IMR-90 (cell line): ENCODE measurements at regions not wholly inside any gene's neighbourhood (a gene's known extent, or its start where the extent isn't known, plus 50 kb on each side); places are given as distances from the start of the nearest gene placed in this dataset.

Source experiments
- ATAC-seq: fragments of 200-7000 bp; cut with Tn5 transposase; 2 replicates; pipeline ENCODE4 v1.9.1; 2020; ENCODE audit warnings: low read depth, mild to moderate bottlenecking, moderate library complexity
- BruUV-seq: library from RNA; stranded (reverse); fragments of 400-500 nt; replicated peaks from 2 replicates; lab custom pipeline; 2021; lab: Mats Ljungman, UMichigan
- CTCF ChIA-PET: fragments of 300-600 bp; formaldehyde crosslinking; extraction: SDS; loops from one replicate; lab custom pipeline; 2021; ENCODE audit warnings: antibody characterized with exemption; lab: Yijun Ruan, JAX
- POLR2A ChIA-PET: fragments of 300-600 bp; sonication (Branson Sonifier 250); formaldehyde crosslinking; loops from one replicate; lab custom pipeline; 2022; ENCODE audit warnings: antibody characterized with exemption; ENCODE audit not compliant: unreplicated experiment; lab: Charles Lee
- DNase-seq: peaks from one replicate; pipeline ENCODE4 v3.0.0; 2013
- H2AFZ ChIP-seq: replicated peaks from 2 replicates; pipeline ENCODE3; 2013; ENCODE audit warnings: low read length, mild to moderate bottlenecking; ENCODE audit not compliant: poor library complexity
- H2AK5ac ChIP-seq: 2 replicates; pipeline ENCODE4 v1.6.1; 2013; ENCODE audit warnings: low read depth, low read length, inconsistent platforms
- H2AK9ac ChIP-seq: replicated peaks from 2 replicates; pipeline ENCODE3; 2013; ENCODE audit warnings: mild to moderate bottlenecking, low read depth, low read length, moderate library complexity; ENCODE audit not compliant: poor library complexity
- H2BK120ac ChIP-seq: 2 replicates; pipeline ENCODE4 v1.6.1; 2013; ENCODE audit warnings: low read depth, low read length, inconsistent platforms
- H2BK15ac ChIP-seq: 3 replicates; pipeline ENCODE4 v1.6.1; 2013; ENCODE audit warnings: low read depth, low read length, inconsistent platforms
- H2BK20ac ChIP-seq: 2 replicates; pipeline ENCODE4 v1.6.1; 2013; ENCODE audit warnings: low read depth, mild to moderate bottlenecking, inconsistent platforms, low read length, moderate library complexity
- H2BK5ac ChIP-seq: 2 replicates; pipeline ENCODE4 v1.6.1; 2013; ENCODE audit warnings: mild to moderate bottlenecking, low read depth, low read length, inconsistent platforms; ENCODE audit not compliant: poor library complexity, severe bottlenecking
- H3K14ac ChIP-seq: replicated peaks from 2 replicates; pipeline ENCODE4 v1.6.1; 2013; ENCODE audit warnings: low read depth, low read length, inconsistent platforms
- H3K18ac ChIP-seq: 2 replicates; pipeline ENCODE4 v1.6.1; 2013; ENCODE audit warnings: low read depth, low read length, control low read depth
- H3K23ac ChIP-seq: 2 replicates; pipeline ENCODE4 v1.6.1; 2013; ENCODE audit warnings: low read depth, low read length, inconsistent platforms
- H3K27ac ChIP-seq: 2 replicates; pipeline ENCODE4 v1.5.1; 2013; ENCODE audit warnings: mild to moderate bottlenecking, control low read depth, low read length; ENCODE audit not compliant: insufficient read depth
- H3K27me3 ChIP-seq: 2 replicates; pipeline ENCODE4 v1.6.1; 2013; ENCODE audit warnings: low read length; ENCODE audit not compliant: control insufficient read depth, insufficient read depth
- H3K36me3 ChIP-seq: 2 replicates; pipeline ENCODE4 v1.6.1; 2013; ENCODE audit warnings: low read length, mixed read lengths; ENCODE audit not compliant: control insufficient read depth, insufficient read depth
- H3K4ac ChIP-seq: 2 replicates; pipeline ENCODE4 v1.6.1; 2013; ENCODE audit warnings: low read depth, low read length, inconsistent platforms
- H3K4me1 ChIP-seq: 2 replicates; pipeline ENCODE4 v1.6.1; 2013; ENCODE audit warnings: low read length, mixed read lengths; ENCODE audit not compliant: control insufficient read depth, insufficient read depth
- H3K4me2 ChIP-seq: 2 replicates; pipeline ENCODE4 v1.6.1; 2013; ENCODE audit warnings: low read depth, mild to moderate bottlenecking, control low read depth, low read length, moderate library complexity
- H3K4me3 ChIP-seq: 2 replicates; pipeline ENCODE4 v1.5.1; 2013; ENCODE audit warnings: low read depth, mild to moderate bottlenecking, control low read depth, low read length, moderate library complexity; ENCODE audit not compliant: insufficient read depth
- H3K56ac ChIP-seq: 2 replicates; pipeline ENCODE4 v1.6.1; 2013; ENCODE audit warnings: low read length, inconsistent platforms; ENCODE audit not compliant: insufficient read depth; ENCODE audit errors: extremely low read depth
- H3K79me1 ChIP-seq, 2 experiments: 2 replicates each; pipeline ENCODE4 v1.6.1; 2013; ENCODE audit warnings: low read length in 2 of 2, inconsistent platforms in 1 of 2, low read depth in 1 of 2
- H3K9ac ChIP-seq: 2 replicates; pipeline ENCODE4 v1.6.1; 2013; ENCODE audit warnings: low read depth, low read length, control low read depth
- H3K9me1 ChIP-seq: 2 replicates; pipeline ENCODE4 v1.6.1; 2013; ENCODE audit warnings: low read length, inconsistent platforms; ENCODE audit not compliant: insufficient read depth
- H3K9me3 ChIP-seq: 2 replicates; pipeline ENCODE4 v1.6.1; 2013; ENCODE audit warnings: low read length; ENCODE audit not compliant: control insufficient read depth, insufficient read depth
- H4K20me1 ChIP-seq: 2 replicates; pipeline ENCODE4 v1.6.1; 2013; ENCODE audit warnings: low read length, inconsistent platforms; ENCODE audit not compliant: insufficient read depth
- H4K5ac ChIP-seq: 2 replicates; pipeline ENCODE4 v1.6.1; 2013; ENCODE audit warnings: mild to moderate bottlenecking, low read depth, low read length, control low read depth
- H4K8ac ChIP-seq, 2 experiments: 2 replicates each; pipeline ENCODE4 v1.6.1; 2013; ENCODE audit warnings: low read depth in 2 of 2, low read length in 2 of 2, control low read depth in 1 of 2, inconsistent platforms in 1 of 2
- H4K91ac ChIP-seq: 2 replicates; pipeline ENCODE4 v1.6.1; 2013; ENCODE audit warnings: low read depth, low read length, inconsistent platforms; ENCODE audit not compliant: insufficient read depth
- BHLHE40 ChIP-seq: fragments of 150-350 bp; IDR thresholded peaks from 2 replicates; pipeline ENCODE4 v1.6.1; 2016; ENCODE audit warnings: mild to moderate bottlenecking, low read depth, low read length
- CEBPB ChIP-seq: IDR thresholded peaks from 2 replicates; pipeline ENCODE4 v1.6.1; 2012; ENCODE audit warnings: low read depth, low read length, improper control_type of control experiment
- CTCF ChIP-seq: conservative IDR thresholded peaks from 2 replicates; pipeline ENCODE4 v1.5.1; 2012; ENCODE audit warnings: mild to moderate bottlenecking, low read depth, low read length, improper control_type of control experiment
- FOS ChIP-seq: fragments of 150-350 bp; IDR thresholded peaks from 2 replicates; pipeline ENCODE4 v1.6.1; 2016; ENCODE audit warnings: low read depth, low read length
- MAFK ChIP-seq: IDR thresholded peaks from 2 replicates; pipeline ENCODE4 v1.6.1; 2012; ENCODE audit warnings: low read depth, low read length, improper control_type of control experiment
- NFE2L2 ChIP-seq: fragments of 150-350 bp; IDR thresholded peaks from 2 replicates; pipeline ENCODE4 v1.6.1; 2016; ENCODE audit warnings: low read depth, mild to moderate bottlenecking, low read length
- POLR2A ChIP-seq: IDR thresholded peaks from 2 replicates; pipeline ENCODE4 v1.6.1; 2012; ENCODE audit warnings: mild to moderate bottlenecking, low read depth, low read length
- RFX5 ChIP-seq: IDR thresholded peaks from 2 replicates; pipeline ENCODE4 v1.8.0; 2012; ENCODE audit warnings: low read depth, mild to moderate bottlenecking, low read length, moderate library complexity
- SMC3 ChIP-seq: fragments of 150-350 bp; IDR thresholded peaks from 2 replicates; pipeline ENCODE4 v1.6.1; 2016; ENCODE audit warnings: low read depth, mild to moderate bottlenecking, antibody characterized with exemption, low read length, moderate library complexity
- WGBS, 2 experiments: methylation state at CpG; one replicate each; pipeline versions ENCODE4 v1.1.5 to v1.1.7; 2013; ENCODE audit warnings: missing lambda C conversion rate in 2 of 2; ENCODE audit not compliant: insufficient read length in 1 of 2; ENCODE audit errors: extremely low coverage in 2 of 2; 5-methylcytosine and 5-hydroxymethylcytosine counted together
- dilution Hi-C: fragments of 300-500 bp; cut with HindIII; formaldehyde crosslinking; loops from one replicate; pipeline ENCODE4 v1.14.3; 2018; ENCODE audit warnings: low sequenced_read_pairs; ENCODE audit not compliant: unreplicated experiment
- in situ Hi-C: fragments of 300-500 bp; cut with MboI; formaldehyde crosslinking; loops from 3 replicates; pipeline ENCODE4 v1.14.3; 2019; ENCODE audit warnings: low sequenced_read_pairs, inconsistent platforms, mixed read lengths
- intact Hi-C: fragments of 100-400 bp; cut with micrococcal nuclease; formaldehyde crosslinking; loops from 2 replicates; pipeline ENCODE4 v1.10.0; 2022

- Histone ChIP-seq H4K8ac (no peak overlapping the region), H3K79me1 (no peaks in the 10 kb centered on the region), H3K9me3 (no peaks in the 10 kb centered on the region), H3K4ac (no peak overlapping the region), H4K20me1 (no peaks in the 10 kb centered on the region), H3K27ac (no peak overlapping the region), H3K4me1 (no peaks in the 10 kb centered on the region), H3K23ac (no peak overlapping the region), H4K5ac (no peak overlapping the region), H3K9ac (no peak overlapping the region), H2BK20ac (no peak overlapping the region), H2BK5ac (no peak overlapping the region), H3K27me3 (peaks cover 13% of the 10 kb centered on the region), H3K14ac (no peak overlapping the region), H3K36me3 (no peaks in the 10 kb centered on the region), H2BK15ac (no peak overlapping the region), H2BK120ac (no peak overlapping the region), H3K9me1 (no peaks in the 10 kb centered on the region), H2AK9ac (no peak overlapping the region), H3K4me3 (no peak overlapping the region), H3K56ac (no peak overlapping the region), H3K4me2 (no peak overlapping the region), H2AK5ac (no peak overlapping the region), H2AFZ (no peak overlapping the region), H3K18ac (no peak overlapping the region), H4K91ac (no peak overlapping the region)
- DNase-seq = no peak
- WGBS, 2 experiments = no CpG with 5 or more reads among the region's 7 CpGs
- TF ChIP-seq SMC3 (no peak), POLR2A (no peak), CEBPB (no peak), CTCF (no peak), BHLHE40 (no peak), MAFK (no peak), FOS (no peak), RFX5 (no peak), NFE2L2 (no peak)
- CTCF ChIA-PET = no interaction called here
- dilution Hi-C loops (no loop called here), in situ Hi-C loops (no loop called here), intact Hi-C loops (no loop called here)
- ATAC-seq = no peak
- BruUV-seq = no TSS peak
- POLR2A ChIA-PET = no interaction called here
Observed at GRCh38 chr2:236956031-236956618, 129.6 kb upstream of the COPS8 start.
